Endodermal cell (in vitro differentiated cells): ENCODE measurements at regions not wholly inside any gene's neighbourhood (a gene's known extent, or its start where the extent isn't known, plus 50 kb on each side); places are given as distances from the start of the nearest gene placed in this dataset.

ENCODE experiments used
- DNase-seq: peaks from one replicate; pipeline ENCODE4 v3.0.0-alpha.2; 2017
- H3K27ac ChIP-seq: 2 replicates; pipeline ENCODE4 v1.5.1; 2013; ENCODE audit warnings: mild to moderate bottlenecking, low read depth, low read length, moderate library complexity
- H3K27me3 ChIP-seq: 2 replicates; pipeline ENCODE4 v1.6.1; 2013; ENCODE audit warnings: mild to moderate bottlenecking, low read length, moderate library complexity; ENCODE audit not compliant: insufficient read depth, control insufficient read depth, poor library complexity, severe bottlenecking
- H3K36me3 ChIP-seq: 2 replicates; pipeline ENCODE4 v1.7.0; 2013; ENCODE audit warnings: mild to moderate bottlenecking, low read length, moderate library complexity; ENCODE audit not compliant: control insufficient read depth, insufficient read depth
- H3K4me1 ChIP-seq: one replicate; pipeline ENCODE4 v1.7.0; 2013; ENCODE audit warnings: low read length; ENCODE audit not compliant: control insufficient read depth, insufficient read depth
- H3K4me3 ChIP-seq: 2 replicates; pipeline ENCODE4 v1.5.1; 2013; ENCODE audit warnings: mild to moderate bottlenecking, low read length, moderate library complexity
- H3K9ac ChIP-seq: 2 replicates; pipeline ENCODE4 v1.6.1; 2013; ENCODE audit warnings: mild to moderate bottlenecking, low read length, moderate library complexity; ENCODE audit not compliant: poor library complexity, severe bottlenecking; ENCODE audit errors: extremely low read depth
- H3K9me3 ChIP-seq: 2 replicates; pipeline ENCODE4 v1.6.1; 2013; ENCODE audit warnings: mild to moderate bottlenecking, low read length, moderate library complexity; ENCODE audit not compliant: control insufficient read depth
- H3K27ac Mint-ChIP-seq: 2 replicates; pipeline ENCODE4 v1.8.0; 2020; ENCODE audit warnings: mixed read lengths
- H3K27me3 Mint-ChIP-seq: 2 replicates; pipeline ENCODE4 v1.8.0; 2021; ENCODE audit warnings: mild to moderate bottlenecking, mixed read lengths; ENCODE audit not compliant: insufficient read depth
- H3K36me3 Mint-ChIP-seq: 2 replicates; pipeline ENCODE4 v1.8.0; 2020; ENCODE audit warnings: low read depth, mixed read lengths
- H3K4me1 Mint-ChIP-seq: 2 replicates; pipeline ENCODE4 v1.8.0; 2020; ENCODE audit warnings: mixed read lengths
- H3K4me3 Mint-ChIP-seq: 2 replicates; pipeline ENCODE4 v1.8.0; 2020; ENCODE audit warnings: mild to moderate bottlenecking, moderate library complexity, mixed read lengths
- H3K9me3 Mint-ChIP-seq: 2 replicates; pipeline ENCODE4 v1.8.0; 2020; ENCODE audit warnings: mild to moderate bottlenecking, mixed read lengths
- WGBS, 2 experiments: methylation state at CpG; one replicate each; pipeline versions ENCODE4 v1.1.5 to v1.1.7; 2013; ENCODE audit warnings: missing lambda C conversion rate in 2 of 2, mixed read lengths in 1 of 2; ENCODE audit not compliant: insufficient coverage in 1 of 2, insufficient read length in 1 of 2; 5-methylcytosine and 5-hydroxymethylcytosine counted together
- TF ChIP-seq, protein P1 (sequence below): fragments of 200-600 bp; sonication (generic); conservative IDR thresholded peaks from 2 replicates; pipeline ENCODE4 v1.5.0; 2021; ENCODE audit warnings: antibody characterized with exemption, mild to moderate bottlenecking

DNA sequence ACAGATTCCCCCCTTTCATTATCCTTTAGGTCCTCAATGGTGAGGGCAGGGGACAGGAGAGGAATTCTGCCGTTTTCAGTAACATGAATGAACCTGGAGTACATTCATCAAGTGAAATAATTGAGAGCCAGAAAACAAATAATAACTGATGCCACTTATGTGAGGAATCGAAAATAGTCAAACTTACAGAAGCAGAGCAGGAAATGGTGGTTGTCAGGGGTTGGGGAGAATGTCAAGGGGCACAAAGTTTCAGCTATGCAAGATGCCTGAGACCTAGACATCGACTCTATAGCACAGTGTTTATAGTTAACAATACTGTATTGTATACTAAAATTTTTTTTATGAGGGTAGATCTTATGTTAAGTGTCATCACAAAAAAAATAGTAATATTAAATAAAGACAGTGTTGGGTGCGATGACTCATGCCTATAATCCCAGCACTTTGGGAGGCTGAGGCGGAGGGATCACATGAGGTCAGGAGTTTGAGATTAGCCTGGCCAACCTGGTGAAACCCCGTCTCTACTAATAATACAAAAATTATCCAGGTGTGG, 1219.8 kb downstream of the GATA3 start:
- H3K4me3 ChIP-seq: no peak overlapping the region
- no peaks in the 10 kb centered on the region for H3K4me1 ChIP-seq
- H3K9ac ChIP-seq: no peak overlapping the region
- H3K4me3 Mint-ChIP-seq: no peak overlapping the region
- no peak overlapping the region for H3K27ac ChIP-seq
- WGBS, 2 experiments: 92 to 93% methylated on average over 2 to 5 of the region's 6 CpGs
- H3K36me3 ChIP-seq: no peaks in the 10 kb centered on the region
- TF ChIP-seq, protein P1, sequence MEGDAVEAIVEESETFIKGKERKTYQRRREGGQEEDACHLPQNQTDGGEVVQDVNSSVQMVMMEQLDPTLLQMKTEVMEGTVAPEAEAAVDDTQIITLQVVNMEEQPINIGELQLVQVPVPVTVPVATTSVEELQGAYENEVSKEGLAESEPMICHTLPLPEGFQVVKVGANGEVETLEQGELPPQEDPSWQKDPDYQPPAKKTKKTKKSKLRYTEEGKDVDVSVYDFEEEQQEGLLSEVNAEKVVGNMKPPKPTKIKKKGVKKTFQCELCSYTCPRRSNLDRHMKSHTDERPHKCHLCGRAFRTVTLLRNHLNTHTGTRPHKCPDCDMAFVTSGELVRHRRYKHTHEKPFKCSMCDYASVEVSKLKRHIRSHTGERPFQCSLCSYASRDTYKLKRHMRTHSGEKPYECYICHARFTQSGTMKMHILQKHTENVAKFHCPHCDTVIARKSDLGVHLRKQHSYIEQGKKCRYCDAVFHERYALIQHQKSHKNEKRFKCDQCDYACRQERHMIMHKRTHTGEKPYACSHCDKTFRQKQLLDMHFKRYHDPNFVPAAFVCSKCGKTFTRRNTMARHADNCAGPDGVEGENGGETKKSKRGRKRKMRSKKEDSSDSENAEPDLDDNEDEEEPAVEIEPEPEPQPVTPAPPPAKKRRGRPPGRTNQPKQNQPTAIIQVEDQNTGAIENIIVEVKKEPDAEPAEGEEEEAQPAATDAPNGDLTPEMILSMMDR: no peak
- H3K27ac Mint-ChIP-seq: no peak overlapping the region
- no peaks in the 10 kb centered on the region for H3K4me1 Mint-ChIP-seq
- no peaks in the 10 kb centered on the region for H3K27me3 Mint-ChIP-seq
- DNase-seq: no peak
- peaks cover 3% of the 10 kb centered on the region for H3K9me3 Mint-ChIP-seq
- H3K9me3 ChIP-seq: no peaks in the 10 kb centered on the region
- H3K36me3 Mint-ChIP-seq: no peaks in the 10 kb centered on the region
- H3K27me3 ChIP-seq: no peaks in the 10 kb centered on the region

DNA sequence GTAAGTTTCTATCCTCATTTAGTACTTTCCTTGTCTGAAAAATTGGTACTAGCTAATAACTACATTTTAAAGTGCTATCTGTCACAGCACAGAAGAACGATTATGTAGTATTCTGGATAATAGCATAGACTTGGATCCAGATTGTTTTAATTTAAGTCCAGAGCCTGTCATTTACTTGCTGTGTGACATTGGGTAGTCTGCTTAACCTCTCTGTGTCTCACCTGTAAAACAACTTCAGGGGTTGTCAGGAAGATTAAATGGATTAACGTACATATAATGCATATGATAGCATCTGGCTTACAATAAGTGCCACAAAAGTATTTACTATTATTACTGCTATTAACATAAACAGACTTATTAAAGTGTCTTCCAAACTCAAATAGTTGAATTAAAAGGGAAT, 1221.4 kb downstream of the GATA3 start:
- Histone ChIP-seq H3K4me1 (no peaks in the 10 kb centered on the region), H3K4me3 (no peak overlapping the region), H3K9me3 (no peaks in the 10 kb centered on the region), H3K36me3 (no peaks in the 10 kb centered on the region), H3K27ac (no peak overlapping the region), H3K9ac (no peak overlapping the region), H3K27me3 (no peaks in the 10 kb centered on the region)
- TF ChIP-seq, protein P1: no peak
- Mint-ChIP-seq H3K36me3 (no peaks in the 10 kb centered on the region), H3K9me3 (peaks cover 3% of the 10 kb centered on the region), H3K27ac (no peak overlapping the region), H3K27me3 (no peaks in the 10 kb centered on the region), H3K4me1 (no peaks in the 10 kb centered on the region), H3K4me3 (no peak overlapping the region)
- no peak for DNase-seq
- 89 to 100% methylated on average over 1 to 2 of the region's 2 CpGs for WGBS, 2 experiments

DNA sequence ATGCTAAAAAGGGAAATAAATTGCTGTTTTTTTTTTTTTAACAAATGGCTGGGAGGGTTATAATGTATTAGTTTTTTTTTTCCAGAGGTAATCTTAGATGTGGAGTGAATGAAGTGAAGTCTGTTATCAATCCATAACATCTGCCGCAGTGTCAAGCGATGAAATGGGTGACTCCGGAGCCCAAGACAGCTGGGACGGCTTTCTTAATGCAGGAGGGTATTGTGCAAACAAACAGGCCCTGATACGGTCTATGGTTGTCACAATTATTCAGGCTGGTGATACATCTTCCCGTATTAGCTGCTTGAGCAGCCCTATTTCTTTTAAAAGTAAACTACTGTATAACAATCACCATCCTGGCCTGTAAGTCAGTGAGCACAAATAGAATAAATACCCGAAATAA, 1231.2 kb downstream of the GATA3 start:
- Mint-ChIP-seq H3K36me3 (no peaks in the 10 kb centered on the region), H3K4me3 (no peak overlapping the region), H3K9me3 (no peaks in the 10 kb centered on the region), H3K27ac (no peak overlapping the region), H3K27me3 (no peaks in the 10 kb centered on the region), H3K4me1 (no peaks in the 10 kb centered on the region)
- 74 to 95% methylated on average over 4 to 6 of the region's 7 CpGs for WGBS, 2 experiments
- Histone ChIP-seq H3K9ac (no peak overlapping the region), H3K27me3 (no peaks in the 10 kb centered on the region), H3K4me3 (no peak overlapping the region), H3K36me3 (no peaks in the 10 kb centered on the region), H3K4me1 (no peaks in the 10 kb centered on the region), H3K27ac (no peak overlapping the region), H3K9me3 (no peaks in the 10 kb centered on the region)
- DNase-seq: no peak
- TF ChIP-seq, protein P1: no peak
